ENCODE measurements at regions not wholly inside any gene's neighbourhood (a gene's known extent, or its start where the extent isn't known, plus 50 kb on each side); places are given as distances from the start of the nearest gene placed in this dataset.
A peak's percentile ranks its signal among the peaks of the same experiment; 100 is the strongest.

DNA sequence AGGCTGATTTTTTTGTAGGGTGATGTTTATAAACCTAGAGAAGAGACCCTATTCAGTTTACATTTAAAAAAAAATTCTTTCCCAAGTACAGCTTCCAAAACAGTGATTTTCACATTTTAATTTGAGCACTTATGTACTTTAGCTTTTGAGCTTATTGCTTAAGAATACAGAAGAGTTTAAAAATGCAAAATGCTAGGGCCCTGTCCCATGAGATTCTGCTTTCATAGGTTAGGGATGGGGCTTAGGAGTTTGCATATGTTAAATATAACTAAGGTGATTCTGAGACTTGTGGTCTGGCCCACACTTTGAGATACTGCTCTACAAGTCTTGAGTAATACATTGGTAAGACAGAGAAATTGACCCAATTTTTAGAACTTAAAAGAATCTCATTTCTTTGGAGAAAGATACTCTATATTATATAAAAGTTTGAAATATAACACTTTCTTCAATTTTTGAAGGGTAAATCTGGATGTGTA, 137.3 kb upstream of the CWC22 start:
- DNase-seq (ENCODE audit: low read depth) = no peak

DNA sequence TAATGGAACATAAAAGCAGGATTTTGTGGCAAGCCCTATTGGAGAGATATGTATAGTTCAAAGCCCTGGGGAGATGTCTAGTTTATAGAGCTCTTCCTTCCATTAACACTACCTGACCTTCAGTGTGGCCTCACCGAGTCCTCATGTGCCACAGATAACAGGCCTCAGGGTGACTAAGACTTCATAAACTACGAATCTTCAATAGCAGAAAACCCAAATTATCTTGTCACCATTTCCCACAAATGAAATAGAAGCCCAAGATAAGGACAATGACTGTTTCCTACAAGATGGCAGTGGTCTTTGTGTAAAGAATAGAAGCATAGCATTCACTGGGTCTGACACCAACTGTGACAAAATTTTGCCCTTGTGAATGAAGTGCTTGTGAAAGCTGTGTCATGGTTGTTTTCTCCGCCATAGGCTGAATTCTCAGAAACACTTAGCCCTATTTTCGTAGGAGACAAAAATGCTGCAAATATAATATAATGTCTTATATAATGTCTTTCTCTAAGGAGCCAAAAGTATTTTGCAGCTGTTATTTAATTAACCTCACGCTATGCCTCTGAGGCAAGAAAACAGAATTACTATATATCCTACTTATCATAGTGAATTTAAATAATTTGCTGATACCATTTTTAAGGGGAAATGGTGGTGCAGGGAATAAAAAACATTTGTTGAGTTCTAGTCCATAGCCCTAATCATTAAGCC, 136.7 kb upstream of the CWC22 start:
- DNase-seq (ENCODE audit: low read depth) = no peak

DNA sequence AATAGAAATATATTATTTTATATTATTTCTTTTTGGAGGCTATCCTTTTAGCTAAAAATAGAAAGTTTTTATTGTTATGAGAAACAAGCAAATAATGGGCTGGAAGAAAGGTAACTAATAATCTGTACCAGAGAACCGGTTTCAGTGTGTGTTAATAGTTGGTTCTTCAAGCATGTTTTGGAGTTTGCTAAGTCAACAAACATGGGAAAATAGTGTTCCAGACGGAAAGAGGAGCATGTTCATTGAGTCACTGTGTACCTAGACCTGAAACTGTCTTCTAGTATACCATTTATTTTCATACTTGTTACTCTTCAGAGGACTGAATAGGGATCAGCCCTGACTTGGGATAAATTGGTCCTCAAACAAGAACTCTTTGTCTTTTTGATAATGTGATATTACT, 134.5 kb upstream of the CWC22 start:
- no peak for DNase-seq (ENCODE audit: low read depth)

- DNase-seq (ENCODE audit: low read depth) = no peak
Observed at GRCh38 chr2:180133736-180134135, 126.6 kb upstream of the CWC22 start.

- peak; percentile 15 for DNase-seq (ENCODE audit: low read depth)
Observed at GRCh38 chr2:180130403-180130802, 123.3 kb upstream of the CWC22 start.

- DNase-seq (ENCODE audit: low read depth) = no peak
Observed at GRCh38 chr2:180128861-180129260, 121.8 kb upstream of the CWC22 start.

GRCh38 chr2:180125245-180125962, 118.3 kb upstream of the CWC22 start:
- peak; percentile 91 for DNase-seq (ENCODE audit: low read depth)

GRCh38 chr2:180124273-180125139, 117.4 kb upstream of the CWC22 start:
- DNase-seq (ENCODE audit: low read depth) = peak; percentile 18

GRCh38 chr2:180122874-180123273, 115.8 kb upstream of the CWC22 start:
- DNase-seq (ENCODE audit: low read depth) = peak; percentile 36

GRCh38 chr2:180115675-180116074, 108.6 kb upstream of the CWC22 start:
- no peak for DNase-seq (ENCODE audit: low read depth)

GRCh38 chr2:180115269-180115668, 108.2 kb upstream of the CWC22 start:
- no peak for DNase-seq (ENCODE audit: low read depth)

DNA sequence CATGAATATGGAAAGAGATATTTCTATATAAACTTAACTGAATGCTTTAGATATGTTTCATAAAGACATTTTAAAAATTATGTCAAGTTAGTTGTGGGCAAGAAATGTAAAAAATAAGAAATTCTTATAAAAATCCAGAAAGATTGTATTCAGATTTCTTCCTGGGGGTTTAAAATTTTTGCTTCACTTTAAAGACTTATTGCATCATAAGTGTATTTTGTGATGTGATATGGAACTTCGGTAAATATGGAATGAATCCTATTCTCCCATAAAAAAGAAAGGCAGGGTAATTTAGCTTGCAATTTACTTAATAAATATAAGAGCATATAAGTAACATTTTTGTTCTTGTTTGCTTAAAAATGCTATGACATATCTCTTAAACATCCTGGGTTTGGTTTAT, 104.8 kb upstream of the CWC22 start:
- no peak for DNase-seq (ENCODE audit: low read depth)

- no peak for DNase-seq (ENCODE audit: low read depth)
Observed at GRCh38 chr2:180110469-180110868, 103.4 kb upstream of the CWC22 start.

DNA sequence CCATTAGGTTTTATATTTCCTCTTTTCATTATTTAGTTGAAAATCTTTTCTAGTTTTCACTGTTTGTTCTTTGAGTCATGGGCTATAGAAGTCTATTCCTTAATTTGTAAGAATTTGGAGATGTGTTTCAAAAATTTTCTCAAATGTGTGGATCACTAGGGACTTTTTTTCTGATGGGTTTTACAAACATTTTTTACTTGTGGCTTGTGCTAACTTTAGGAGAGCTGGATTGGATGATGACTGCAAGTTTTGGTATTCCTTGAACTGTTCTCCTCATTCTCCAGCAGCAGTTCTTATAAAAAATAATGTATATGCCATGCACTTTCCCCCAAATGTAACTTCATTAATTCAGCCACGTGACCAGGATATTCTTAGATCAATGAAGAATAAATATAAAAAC, 94.7 kb upstream of the CWC22 start:
- DNase-seq (ENCODE audit: low read depth) = no peak

DNA sequence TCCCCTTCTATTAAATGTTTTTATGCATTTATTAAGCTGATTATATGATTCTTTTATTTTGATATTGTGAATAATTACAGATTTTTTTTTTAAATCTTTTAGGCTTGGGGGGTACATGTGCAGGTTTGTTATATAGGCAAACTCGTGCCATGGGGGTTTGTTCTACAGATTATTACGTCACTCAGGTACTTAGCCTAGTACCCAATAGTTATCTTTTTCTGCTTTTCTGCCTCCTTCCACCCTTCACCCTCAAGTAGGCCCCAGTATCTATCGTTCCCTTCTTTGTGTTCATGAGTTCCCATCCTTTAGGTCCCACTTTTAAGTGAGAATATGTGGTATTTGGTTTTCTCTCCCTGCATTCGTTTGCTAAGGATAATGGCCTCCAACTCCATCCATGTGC, 92.2 kb upstream of the CWC22 start:
- no peak for DNase-seq (ENCODE audit: low read depth)

DNA sequence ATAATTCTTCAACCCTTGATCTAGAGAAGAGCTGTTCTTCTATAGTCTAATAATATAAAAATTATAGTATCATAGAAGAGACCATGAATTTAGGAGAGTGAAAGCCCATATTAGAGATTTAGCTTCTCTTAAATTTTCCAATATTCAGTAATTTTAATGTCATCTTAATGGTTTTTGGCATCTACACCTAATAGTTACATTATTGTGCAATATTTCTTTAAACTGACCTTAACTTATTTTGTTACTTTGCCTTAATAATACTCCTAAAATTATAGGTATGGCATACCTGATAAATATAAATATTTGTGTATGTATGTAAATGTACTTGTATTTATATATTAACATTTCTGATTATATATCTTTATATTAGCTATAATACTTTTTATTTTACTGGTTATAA, 78.0 kb upstream of the CWC22 start:
- DNase-seq (ENCODE audit: low read depth) = no peak

DNA sequence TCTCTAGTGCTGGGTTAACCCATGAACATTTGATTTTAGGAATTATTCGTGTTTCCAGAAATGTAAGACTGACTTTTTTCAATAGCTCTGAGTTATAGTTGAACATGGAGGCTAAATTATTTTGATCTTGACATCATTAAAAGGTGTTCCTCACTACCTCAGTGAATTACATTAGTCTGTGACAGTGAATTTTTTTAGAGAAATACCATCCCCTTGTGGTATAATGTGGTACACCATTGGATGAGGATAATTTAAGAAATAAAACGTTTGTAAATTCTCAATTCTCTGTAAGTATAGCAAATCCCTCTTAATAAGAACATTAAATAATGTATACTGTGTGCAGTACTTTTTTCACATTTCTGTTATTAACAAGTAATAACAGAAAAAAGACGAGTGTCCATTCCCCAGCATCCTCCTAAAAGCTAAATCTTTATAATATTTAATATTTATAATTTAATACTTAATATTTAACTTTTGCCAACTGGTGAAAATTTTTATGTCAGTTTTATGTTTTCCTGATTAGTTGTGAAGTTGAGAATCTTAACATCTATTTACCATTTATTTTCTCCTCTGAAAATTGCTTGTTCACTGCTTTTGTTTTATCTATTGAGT, 70.3 kb upstream of the CWC22 start:
- peak; percentile 6 for DNase-seq (ENCODE audit: low read depth)

GRCh38 chr2:180075870-180076269, 68.8 kb upstream of the CWC22 start:
- DNase-seq (ENCODE audit: low read depth) = no peak

DNA sequence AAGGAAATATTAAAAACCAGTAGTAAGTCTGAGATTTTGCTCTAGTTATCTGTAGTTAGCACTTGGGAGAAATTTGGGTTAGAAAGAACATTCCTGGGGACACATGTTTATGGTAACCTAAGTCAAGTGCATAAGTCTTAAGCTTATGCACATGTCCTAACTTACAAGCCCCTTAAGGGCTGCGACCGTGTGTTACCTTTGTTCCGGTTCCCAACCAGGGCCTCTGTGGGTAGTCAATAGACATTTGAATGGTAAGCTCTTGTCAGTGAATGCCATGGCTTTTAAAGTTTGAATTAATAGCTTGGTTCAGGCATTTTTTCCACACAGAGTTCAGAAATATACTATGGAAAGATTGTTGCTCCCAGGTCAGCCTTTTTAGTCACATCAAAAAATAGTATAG, 64.7 kb upstream of the CWC22 start:
- DNase-seq (ENCODE audit: low read depth) = no peak

DNA sequence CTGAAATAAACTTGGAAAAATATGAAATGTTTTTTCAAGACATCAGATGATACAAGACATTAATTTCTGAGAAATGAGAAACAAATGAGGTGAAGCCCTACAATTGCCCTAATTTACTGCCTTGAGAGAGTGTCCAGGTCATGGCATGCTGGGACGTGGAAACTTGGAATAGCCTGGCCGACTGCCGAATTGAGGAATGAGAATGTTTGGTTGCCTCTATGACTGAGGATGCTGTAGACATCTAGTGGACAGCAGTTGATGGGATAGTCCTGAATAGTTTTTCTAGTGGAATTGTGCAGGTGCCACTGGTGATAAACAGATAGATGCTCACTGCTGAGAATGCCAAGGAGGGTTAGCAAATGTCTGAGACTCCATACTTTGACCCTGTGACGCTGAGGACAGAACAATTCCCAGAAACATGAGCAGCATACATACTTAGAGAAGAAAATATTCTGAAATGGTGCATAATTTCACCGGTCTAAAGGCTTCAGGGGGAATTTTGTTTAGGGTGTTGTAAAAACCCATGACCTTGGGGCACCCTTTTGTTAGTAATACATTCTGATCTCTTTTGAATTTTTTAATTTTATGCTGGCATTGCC, 56.5 kb upstream of the CWC22 start:
- no peak for DNase-seq (ENCODE audit: low read depth)

- DNase-seq (ENCODE audit: low read depth) = no peak
Observed at GRCh38 chr2:180062178-180062577, 55.1 kb upstream of the CWC22 start.

- DNase-seq (ENCODE audit: low read depth) = no peak
Observed at GRCh38 chr2:180061546-180061945, 54.4 kb upstream of the CWC22 start.
